HG03175 (cell line): ENCODE measurements at regions not wholly inside any gene's neighbourhood (a gene's known extent, or its start where the extent isn't known, plus 50 kb on each side); places are given as distances from the start of the nearest gene placed in this dataset.
"Not testable (repeated sequence)": the region's sequence is repeated elsewhere in the genome, so short reads cannot be mapped to it uniquely, and the experiment has no call there.

Experiments used
- ATAC-seq: cut with Tn5 transposase; IDR thresholded peaks from one replicate; pipeline ENCODE4 v1.9.1; 2021; ENCODE audit warnings: mild to moderate bottlenecking, moderate library complexity; ENCODE audit not compliant: unreplicated experiment

DNA sequence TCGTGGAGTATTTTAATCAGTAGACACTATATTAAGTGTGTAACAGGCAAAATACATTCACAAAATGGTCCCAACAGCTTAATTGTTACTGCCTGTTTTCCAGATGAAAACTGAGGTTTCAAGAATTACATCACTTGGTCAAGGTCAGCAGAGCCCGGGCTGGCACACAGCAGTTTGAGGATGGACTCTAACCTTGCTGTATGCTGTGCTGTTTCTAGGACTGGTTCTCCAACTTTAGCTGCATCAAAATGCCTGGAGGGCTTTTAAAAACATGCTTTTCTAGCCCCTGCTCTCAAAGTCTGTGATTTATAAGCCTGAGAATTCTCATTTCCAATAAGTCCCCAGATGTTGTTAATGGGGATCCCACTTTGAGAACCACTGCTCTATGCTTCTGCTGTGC, 247.1 kb upstream of the FZD8 start:
- no peak for ATAC-seq

DNA sequence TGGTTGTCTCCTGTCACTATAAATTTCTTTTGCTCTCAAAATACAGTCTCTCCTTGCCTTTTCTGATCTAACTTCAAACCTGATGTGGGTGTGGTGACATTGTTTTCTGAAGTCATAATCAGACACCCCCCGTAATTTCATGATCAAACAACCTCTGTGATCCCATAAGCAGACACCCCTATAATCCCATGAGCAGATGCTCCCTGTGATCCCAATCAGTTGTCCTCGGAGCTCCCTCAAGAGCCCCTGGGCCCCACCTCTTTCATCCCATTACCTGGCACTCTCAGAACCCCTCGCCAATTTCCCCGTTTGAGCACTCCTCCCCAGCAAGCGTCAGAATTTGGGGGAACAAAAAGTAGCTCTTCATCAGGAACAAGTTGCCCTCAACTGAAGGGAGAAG, 246.3 kb upstream of the FZD8 start:
- no peak for ATAC-seq

DNA sequence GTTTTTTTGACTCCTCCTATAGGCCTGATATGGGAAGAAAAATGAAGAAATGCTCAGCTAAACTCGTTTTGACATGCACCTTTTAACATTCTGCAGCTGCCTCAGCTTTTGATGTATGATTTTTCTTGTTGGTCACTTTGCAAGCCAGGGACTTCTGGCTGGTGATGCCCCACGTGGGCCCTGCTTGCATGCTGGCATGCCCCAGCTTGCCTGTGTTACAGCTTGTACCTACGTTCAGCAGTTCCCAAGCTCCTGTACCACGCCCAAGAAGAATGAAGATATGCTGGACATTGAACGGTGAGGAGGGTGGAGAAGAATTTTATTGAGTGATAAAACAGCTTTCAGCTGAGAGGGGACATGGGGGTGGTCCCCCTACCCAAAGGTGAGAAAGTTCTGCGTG, 245.6 kb upstream of the FZD8 start:
- no peak for ATAC-seq

DNA sequence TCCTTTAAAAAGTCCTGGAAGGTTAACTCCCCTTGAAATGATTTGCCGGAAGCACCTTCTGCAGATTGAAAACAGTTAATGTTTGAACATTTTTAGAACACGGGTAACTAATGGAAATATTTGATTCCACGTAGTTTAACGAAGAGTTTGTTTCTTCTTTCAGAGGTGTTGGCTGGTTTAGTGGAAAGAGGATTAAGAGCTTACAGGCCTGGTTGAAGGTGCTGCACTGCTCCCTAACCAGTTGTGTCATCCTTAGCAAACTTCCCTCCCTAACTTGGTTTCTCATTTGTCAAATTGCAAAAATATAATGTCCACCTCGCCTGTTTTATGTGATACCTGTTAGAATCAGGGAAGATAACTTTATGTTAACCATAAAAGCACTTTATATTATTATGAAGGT, 243.0 kb upstream of the FZD8 start:
- ATAC-seq, result no peak

DNA sequence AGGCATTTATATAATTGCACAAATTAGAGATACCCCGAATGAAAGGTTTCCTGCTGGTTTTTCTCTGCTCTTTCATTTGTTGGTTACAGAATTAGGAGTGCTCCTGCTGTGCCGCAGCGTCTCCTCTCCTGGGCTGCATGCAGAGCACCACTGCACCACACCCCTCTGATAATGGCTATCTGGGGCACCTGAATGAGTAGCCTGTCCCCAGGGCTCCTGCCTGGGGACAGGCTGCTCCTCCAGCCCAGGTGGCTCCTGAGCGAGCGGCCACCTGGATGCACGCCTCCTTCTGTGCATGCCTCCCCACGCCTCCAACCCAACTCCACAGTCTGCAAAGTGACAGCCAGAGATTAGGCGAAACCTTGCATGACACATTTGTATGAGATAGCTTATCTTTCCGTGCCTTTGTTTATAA, 242.6 kb upstream of the FZD8 start:
- ATAC-seq, result no peak

DNA sequence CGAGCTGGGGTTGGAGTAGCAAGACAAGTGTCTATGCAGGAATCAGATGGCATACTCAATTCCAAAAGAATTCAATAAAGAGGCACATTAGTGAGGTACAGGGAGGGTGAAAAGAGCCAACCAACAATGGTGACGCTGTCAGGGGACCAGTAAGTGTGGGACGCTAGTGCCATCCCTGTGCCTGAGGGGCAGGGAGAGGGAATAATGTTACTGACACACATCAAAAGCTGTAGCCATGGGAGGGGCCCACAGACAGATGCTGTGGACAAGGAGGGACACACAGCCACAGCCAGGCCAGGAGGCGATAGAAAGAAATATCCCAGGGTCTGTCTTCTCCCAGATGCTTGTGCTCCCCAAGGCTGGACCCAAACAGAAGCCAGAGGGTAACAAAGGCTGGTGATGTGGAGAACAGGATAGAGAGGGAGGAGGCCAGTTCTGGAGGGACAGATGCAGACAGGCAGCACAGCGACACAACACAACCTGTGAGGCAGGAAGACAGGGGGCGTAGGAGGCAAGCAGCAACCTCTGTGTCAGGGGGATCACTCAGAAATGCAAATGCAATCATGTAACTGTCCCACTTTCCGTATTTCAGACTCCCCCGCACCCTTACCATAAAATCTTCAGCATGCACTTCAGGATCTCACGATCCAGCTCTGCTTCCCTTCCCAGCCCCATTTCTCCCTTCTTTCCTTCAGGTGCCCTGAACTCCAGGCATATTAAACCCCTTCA, 240.5 kb upstream of the FZD8 start:
- ATAC-seq, result no peak

DNA sequence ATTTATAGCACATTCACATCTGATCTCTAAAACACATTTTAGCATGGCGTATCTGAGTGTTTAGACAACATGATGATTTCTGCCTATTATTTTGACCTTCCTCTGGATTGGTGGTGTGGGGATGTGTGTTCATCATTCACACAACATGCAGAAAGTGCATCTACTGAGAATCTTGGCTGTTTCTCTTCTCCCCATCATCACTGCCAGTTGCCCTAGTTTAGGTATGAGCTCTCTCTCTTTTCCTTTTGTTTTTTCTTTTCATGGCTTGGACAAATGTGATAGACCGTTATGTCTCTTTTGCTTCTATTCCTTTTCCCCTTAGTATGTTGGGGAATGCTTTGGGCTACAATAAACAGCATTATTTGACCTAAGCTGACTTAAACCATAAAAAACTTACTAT, 239.2 kb upstream of the FZD8 start:
- ATAC-seq, result no peak

DNA sequence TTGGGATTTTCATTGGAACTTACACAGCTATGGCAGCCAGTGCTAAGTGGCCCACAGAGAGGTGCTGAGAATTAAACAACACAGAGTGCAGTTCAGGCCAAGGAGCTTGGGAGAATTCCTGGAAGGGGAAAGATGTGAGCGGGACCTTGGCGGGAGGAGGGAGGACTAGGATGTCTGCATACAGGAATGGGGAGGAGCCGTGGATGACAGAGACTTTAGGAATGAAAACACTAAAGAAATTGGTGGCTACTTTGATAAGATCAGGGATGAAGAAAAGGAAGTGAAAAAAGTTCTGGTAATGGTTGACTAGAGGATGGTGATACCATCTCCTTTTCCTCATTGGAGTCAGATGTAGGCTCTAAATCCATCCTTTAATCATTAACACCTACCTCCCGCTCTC, 234.2 kb upstream of the FZD8 start:
- ATAC-seq, result no peak

DNA sequence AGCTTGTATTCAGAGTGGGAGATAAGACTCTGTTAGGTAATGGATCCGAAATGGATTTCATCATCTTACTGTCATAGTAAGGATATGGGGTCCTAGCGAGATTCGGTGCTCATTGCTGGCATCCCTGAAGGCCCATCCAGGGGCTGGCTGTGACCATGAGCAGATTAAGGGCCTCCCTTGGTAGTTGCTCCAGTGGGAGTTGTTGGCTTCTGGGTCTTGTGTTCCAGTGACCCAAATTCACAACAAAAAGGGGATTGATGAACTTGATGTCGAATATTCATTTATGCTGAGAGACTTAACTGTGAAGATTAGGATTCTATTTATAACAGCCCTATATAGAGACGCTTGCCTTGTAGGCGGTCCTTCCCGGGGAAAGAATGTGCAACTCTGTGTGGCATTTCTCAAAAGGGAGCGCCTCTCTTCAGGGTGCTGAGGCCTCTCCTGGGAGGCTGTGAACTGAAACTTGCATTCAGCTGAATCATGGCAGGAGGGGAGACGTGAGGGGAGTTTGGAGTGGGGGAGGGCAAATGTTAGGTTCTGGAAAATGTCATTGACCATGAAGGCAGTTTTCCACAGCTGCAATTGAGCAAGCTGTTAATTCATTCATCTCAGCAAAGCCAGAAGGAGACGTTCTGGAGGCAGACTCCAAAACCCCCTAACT, 233.1 kb upstream of the FZD8 start:
- ATAC-seq, result no peak

DNA sequence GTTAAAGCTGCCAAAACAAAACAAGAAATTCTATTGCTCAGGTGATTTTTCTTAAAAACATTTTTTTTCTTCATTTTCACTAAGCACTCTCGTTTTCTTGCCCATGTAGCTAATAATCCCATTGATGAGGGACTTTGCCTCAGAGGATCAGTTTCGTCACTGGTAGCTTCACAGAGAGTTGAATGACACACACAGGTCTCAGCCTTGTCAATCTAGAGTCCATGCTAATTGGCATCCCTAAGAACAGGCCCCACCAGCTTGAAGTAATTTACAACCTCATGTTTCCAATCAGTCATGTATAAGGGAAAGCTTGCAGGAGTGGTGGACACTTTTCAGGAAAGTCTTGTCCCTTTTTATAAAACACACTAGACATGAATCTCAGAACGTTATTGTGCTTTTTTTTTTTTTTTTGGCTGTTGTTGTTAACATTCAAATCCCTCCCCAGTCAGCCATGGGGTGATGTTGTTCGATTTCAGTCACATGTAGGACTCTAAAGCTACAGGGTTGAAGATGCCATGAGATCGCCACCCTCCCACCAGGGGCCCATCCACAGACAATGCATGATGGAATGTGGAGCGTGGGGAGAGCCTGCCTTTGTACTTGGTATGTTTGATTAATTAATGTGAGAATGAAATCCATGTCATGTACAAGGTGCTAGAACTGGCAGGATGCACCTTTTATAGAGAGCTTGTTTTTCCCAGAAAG, 232.4 kb upstream of the FZD8 start:
- ATAC-seq, result no peak

DNA sequence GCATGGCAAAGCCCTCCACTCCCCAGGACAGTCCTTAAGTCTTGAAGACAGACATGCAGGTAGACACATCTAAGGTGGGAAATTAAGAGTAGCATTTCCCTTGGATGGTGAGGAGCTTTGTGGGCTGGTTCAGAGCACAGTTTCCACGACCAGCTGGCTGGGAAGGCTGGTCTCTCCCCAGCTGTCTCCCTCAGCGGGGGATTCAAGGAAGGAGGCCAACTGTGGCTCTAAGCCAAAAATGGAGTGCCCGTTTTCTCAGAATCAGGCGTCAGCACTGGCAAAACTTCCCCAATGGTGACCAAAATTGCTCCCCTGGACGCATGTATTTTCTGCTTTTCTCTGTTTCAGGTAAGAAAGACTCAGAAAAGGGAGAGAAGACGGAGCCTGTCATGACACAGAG, 230.6 kb upstream of the FZD8 start:
- ATAC-seq, result no peak

DNA sequence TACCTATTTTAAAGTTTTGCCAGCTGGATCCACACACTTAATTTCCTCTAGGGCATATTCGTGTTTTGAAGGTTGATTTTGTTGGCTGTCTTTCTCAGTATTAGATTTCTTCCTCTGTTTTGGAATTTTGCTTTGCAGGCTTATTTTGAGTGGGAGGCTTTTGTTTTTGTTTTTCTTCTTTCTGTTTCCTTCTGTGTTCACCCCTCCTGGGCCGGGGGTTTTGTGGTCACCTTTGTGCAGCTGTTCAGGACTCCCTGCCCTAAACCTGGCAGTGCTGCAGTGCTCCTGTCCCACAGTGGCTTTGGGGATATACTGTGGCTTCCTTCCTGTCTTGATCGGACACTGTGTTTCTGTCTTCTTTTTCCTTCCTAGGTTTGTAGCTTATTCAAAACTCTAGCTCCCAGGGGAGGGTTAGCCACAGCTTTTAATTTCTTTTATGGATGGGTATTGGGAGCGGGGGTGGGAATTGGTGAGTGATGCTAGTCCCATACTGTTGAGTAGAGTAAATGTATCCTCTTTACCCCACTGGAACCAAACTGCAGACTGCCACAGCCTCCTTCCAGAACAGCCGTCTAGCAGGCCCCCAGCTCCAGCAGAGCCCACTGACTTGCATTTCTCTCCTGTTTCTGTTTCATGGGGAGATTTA, 228.7 kb upstream of the FZD8 start:
- no peak for ATAC-seq

DNA sequence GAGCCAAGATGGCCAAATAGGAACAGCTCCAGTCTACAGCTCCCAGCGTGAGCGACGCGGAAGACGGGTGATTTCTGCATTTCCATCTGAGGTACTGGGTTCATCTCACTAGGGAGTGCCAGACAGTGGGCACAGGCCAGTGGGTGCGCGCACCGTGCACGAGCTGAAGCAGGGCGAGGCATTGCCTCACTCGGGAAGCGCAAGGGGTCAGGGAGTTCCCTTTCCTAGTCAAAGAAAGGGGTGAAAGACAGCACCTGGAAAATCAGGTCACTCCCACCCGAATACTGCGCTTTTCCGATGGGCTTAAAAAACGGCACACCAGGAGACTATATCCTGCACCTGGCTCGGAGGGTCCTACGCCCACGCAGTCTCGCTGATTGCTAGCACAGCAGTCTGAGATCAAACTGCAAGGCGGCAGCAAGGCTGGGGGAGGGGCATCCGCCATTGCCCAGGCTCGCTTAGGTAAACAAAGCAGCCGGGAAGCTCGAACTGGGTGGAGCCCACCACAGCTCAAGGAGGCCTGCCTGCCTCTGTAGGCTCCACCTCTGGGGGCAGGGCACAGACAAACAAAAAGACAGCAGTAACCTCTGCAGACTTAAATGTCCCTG, 216.7 kb upstream of the FZD8 start:
- not testable (repeated sequence) for ATAC-seq

DNA sequence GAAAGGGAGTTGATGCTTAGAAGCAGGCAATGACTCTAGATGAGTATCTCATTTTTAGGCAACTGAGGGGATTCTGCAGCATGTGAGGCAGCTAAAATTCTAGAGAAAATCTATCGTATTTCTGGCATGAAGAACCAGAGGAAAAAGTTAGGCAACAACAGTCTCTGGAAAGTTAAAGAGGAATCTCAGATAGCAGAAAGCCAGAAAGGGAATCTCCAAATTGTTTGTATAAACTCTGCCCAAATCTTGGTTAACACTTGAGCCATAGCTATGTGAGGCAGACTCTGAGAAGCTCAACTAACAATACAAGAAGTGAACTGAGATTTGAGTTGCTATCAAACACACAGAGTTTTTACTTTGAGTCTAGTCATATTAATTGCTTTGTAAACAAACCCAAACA, 215.8 kb upstream of the FZD8 start:
- ATAC-seq, result no peak

DNA sequence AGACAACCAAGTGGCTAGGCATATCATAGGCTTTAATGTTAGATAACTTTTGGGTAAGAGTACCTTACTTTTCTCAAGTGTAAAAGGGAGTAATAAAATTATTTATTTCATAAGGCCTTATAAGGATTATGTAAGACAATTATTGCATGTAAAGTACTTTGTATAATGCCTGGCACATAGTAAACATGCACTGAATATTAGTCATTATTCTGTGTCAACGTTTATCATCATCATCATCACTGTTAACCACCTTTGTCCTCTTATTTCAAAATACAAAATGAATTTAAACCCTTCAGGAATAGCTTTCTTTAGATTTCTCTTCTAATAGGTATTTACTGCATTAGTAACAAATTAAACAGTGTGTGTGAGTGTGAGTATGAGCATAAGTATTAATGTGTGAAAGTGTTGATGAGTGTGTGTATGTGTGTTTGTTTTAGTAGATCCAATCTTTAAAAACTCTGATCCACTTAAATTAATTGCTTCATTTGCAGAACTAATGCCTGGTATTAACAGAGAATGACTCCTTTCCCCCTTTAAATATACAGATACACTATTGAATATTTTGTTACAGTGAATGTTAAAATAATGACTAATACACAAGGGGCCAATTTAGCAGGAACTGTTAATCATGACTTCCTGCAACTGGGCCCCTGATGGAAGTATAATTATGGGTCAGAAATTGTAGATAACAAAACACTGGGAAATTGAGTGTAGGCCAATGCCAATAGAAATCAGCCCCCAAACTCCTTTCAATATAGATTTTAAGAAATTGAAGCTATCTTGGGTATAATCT, 213.3 kb upstream of the FZD8 start:
- no peak for ATAC-seq

DNA sequence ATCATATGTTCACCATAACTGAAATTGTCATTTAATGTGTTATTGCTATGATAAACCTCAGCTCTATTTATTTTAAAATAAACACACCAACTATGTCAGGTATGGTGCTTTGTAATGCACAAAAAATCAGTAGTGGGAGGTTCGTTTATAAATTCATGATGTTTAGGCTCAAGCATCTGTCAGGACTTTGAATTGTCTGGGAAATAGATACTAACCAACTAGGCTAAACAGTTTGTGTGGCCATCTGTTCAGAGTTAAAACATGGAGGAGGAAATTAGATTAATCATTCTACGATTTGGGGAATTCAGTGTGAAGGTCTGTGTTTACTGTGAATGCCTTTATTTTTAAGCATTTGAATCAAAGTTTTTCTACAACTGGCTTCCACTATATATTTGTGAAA, 212.6 kb upstream of the FZD8 start:
- ATAC-seq, result no peak

DNA sequence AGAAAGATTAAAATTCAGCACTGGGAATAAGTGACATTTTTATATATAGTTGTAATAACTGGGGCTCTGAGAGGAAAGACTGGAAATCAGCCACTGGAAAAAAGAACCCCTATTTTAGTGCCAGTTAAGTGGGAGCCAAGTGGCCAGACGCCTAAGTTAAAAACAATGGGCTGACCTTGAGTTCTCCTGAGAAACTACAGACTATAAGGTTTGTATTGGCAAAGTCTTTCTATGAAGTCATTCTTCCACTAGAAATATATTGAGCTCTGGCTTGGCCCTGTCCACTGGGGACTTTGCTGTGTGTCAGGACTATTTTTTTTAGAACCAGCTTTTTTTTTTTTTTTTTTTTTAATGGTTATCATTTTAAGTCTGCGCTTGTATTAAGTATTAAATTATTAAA, 210.6 kb upstream of the FZD8 start:
- no peak for ATAC-seq

DNA sequence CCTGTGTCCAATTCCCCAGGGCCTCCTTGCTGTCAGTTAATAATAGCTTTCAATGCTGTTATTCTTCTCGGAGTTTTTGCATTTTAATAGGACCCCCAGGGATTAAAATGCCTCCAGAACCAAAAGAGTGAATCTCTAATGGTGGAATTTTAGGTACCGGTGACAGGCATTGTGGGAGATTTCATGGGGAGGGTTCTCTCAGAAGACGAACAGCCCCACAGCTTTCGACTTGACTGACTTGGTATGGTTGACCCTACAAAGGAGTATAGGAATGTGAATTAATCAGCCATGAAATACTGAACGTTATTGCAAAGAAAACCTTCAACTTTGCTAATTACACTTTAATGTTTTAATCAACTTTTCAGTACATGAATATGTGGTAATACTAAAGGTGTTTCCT, 206.3 kb upstream of the FZD8 start:
- no peak for ATAC-seq

DNA sequence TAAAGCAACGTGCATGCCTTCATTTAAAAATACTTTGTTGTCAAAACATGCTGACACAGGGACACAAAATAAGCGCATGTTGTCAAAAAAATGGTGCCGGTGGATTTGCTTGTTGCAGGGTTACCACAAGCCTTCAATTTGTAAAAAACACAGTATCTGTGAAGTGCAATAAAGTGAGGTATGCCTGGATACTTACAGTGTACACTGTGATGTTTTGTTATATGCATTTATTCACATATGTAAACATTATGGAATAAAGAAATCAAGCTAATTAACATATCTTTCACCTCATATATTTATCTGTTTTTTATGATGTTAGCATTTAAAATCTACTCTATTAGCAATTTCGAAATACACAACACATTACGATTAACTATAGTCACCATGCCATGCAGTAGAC, 202.6 kb upstream of the FZD8 start:
- ATAC-seq, result no peak

DNA sequence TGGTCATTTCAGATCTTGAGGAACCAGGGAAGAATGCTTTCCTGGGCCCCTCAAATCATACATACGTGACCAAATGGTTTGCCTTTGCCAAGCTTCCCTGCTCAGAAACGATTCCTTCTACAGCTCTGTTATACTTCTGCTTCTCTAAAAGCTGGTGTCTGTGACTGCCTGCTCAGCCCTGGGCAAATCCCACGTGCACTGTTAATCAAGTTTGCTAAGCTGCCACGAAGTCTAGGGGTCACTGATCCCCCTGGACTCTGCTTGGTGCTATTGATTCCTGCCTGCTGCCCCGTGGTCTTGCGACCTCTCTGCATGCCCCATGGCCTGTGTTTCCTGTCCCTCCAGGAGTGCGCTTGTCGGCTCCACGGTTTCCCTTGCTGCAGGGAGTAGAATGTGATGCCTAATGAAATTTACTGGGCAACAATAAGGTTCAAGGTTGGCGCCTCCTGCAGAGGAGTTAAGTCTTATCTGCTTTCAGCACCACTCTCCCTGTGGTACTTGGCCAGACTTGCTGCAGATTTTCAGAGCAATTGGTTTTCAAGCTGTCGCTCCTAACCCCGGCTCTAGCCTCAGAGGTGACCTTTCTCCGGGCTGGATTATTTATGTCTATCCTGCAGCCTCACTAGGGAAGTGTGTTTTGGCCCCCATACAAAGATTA, 201.6 kb upstream of the FZD8 start:
- ATAC-seq, result no peak
